K562 (cell line): ENCODE measurements at regions not wholly inside any gene's neighbourhood (a gene's known extent, or its start where the extent isn't known, plus 50 kb on each side); places are given as distances from the start of the nearest gene placed in this dataset.

Experiments
- ATAC-seq: fragments of 200-7000 bp; cut with Tn5 transposase; 3 replicates; pipeline ENCODE4 v1.9.1; 2020; ENCODE audit warnings: moderate library complexity
- BruUV-seq: library from RNA; stranded (reverse); fragments of 400-500 nt; replicated peaks from 2 replicates; lab custom pipeline; 2021; lab: Mats Ljungman, UMichigan
- CTCF ChIA-PET: fragments of 300-600 bp; formaldehyde crosslinking; extraction: SDS; loops from one replicate; lab custom pipeline; 2021; ENCODE audit warnings: low intra/inter-chr PET ratio; lab: Yijun Ruan, JAX
- POLR2A ChIA-PET: fragments of 300-600, 350-650 bp; sonication (Branson Sonifier 250); formaldehyde crosslinking; extraction: SDS; loops from one replicate; lab custom pipeline; 2021; ENCODE audit warnings: antibody characterized with exemption, inconsistent platforms; lab: Yijun Ruan, JAX
- DNase-seq, 4 experiments: peaks; one replicate each; pipeline versions ENCODE4 v3.0.0 to v3.0.0-alpha.2; 2011 to 2018; ENCODE audit warnings: low spot score in 3 of 4, mixed read lengths in 3 of 4; ENCODE audit errors: extremely low read depth in 1 of 4
- FAIRE-seq: peaks from 2 replicates; lab custom pipeline; 2011; peaks lifted over from hg19 to GRCh38; lab: Jason Lieb, UNC
- H2AFZ ChIP-seq: 2 replicates; pipeline ENCODE4 v1.6.0; 2011; ENCODE audit warnings: low read depth, low read length, control low read depth, inconsistent platforms
- H3K27ac ChIP-seq: fragments of 200-600 bp; 3 replicates; pipeline ENCODE4 v1.8.0; 2011; ENCODE audit warnings: low read depth, mild to moderate bottlenecking, control low read depth, inconsistent platforms, low read length, moderate library complexity, mixed read lengths; ENCODE audit errors: extremely low read depth
- H3K27me3 ChIP-seq, 2 experiments: fragments of 300-600 bp in 1 of 2; 2 replicates in 1 of 2; 3 replicates in 1 of 2; pipeline versions ENCODE4 v1.6.0 to v1.8.0; 2011; ENCODE audit warnings: inconsistent platforms in 2 of 2, low read length in 2 of 2, mild to moderate bottlenecking in 1 of 2, mixed read lengths in 1 of 2, moderate library complexity in 1 of 2; ENCODE audit not compliant: control insufficient read depth in 2 of 2, insufficient read depth in 2 of 2
- H3K36me3 ChIP-seq: fragments of 300-600 bp; 3 replicates; pipeline ENCODE4 v1.8.0; 2011; ENCODE audit warnings: mild to moderate bottlenecking, low read length, inconsistent platforms; ENCODE audit not compliant: control insufficient read depth, insufficient read depth
- H3K4me1 ChIP-seq, 2 experiments: fragments of 200-600 bp in 1 of 2; replicated peaks in 1 of 2; 2 replicates in 1 of 2; 3 replicates in 1 of 2; pipeline versions ENCODE4 v1.5.1 to v1.8.0; 2011; ENCODE audit warnings: inconsistent platforms in 2 of 2, low read length in 2 of 2, mild to moderate bottlenecking in 1 of 2, mixed read lengths in 1 of 2, moderate library complexity in 1 of 2; ENCODE audit not compliant: control insufficient read depth in 2 of 2, insufficient read depth in 2 of 2
- H3K4me2 ChIP-seq: 2 replicates; pipeline ENCODE4 v1.6.1; 2011; ENCODE audit warnings: low read length, control low read depth, inconsistent platforms, mixed read lengths; ENCODE audit not compliant: insufficient read depth
- H3K4me3 ChIP-seq: fragments of 200-600 bp; sonication (generic), shearing (Covaris generic); 2 replicates; pipeline ENCODE4 v1.5.1; 2016; ENCODE audit warnings: control low read depth, inconsistent platforms
- H3K79me2 ChIP-seq: fragments of 200-600 bp; 3 replicates; pipeline ENCODE4 v1.8.0; 2011; ENCODE audit warnings: low read length, inconsistent platforms; ENCODE audit not compliant: control insufficient read depth, insufficient read depth
- H3K9ac ChIP-seq, 2 experiments: 2 replicates each; pipeline versions ENCODE4 v1.6.0 to v1.6.1; 2011; ENCODE audit warnings: low read depth in 2 of 2, low read length in 2 of 2, control low read depth in 1 of 2, inconsistent platforms in 1 of 2, mild to moderate bottlenecking in 1 of 2, mixed read lengths in 1 of 2; ENCODE audit not compliant: insufficient read depth in 1 of 2
- H3K9me1 ChIP-seq: one replicate; pipeline ENCODE4 v1.6.0; 2011; ENCODE audit warnings: inconsistent platforms, mild to moderate bottlenecking, low read length, moderate library complexity; ENCODE audit not compliant: control insufficient read depth, insufficient read depth
- H3K9me3 ChIP-seq: replicated peaks from 2 replicates; pipeline ENCODE4 v1.5.1; 2011; ENCODE audit warnings: low read depth, low read length, inconsistent platforms; ENCODE audit not compliant: control insufficient read depth, insufficient read depth
- H4K20me1 ChIP-seq: replicated peaks from 2 replicates; pipeline ENCODE4 v1.6.1; 2011; ENCODE audit warnings: low read length, inconsistent platforms, mixed read lengths; ENCODE audit not compliant: control insufficient read depth, insufficient read depth
- CEBPG ChIP-seq, 3 experiments: fragments of 200-800 bp in 1 of 3; sonication (Bioruptor generic) in 1 of 3; sonication (generic) in 1 of 3; formaldehyde crosslinking in 1 of 3; IDR thresholded peaks in 2 of 3; conservative IDR thresholded peaks in 1 of 3; 2 replicates each; pipeline versions ENCODE4 v1.6.1 to v1.8.0; 2016 to 2022; ENCODE audit warnings: missing compliant biosample characterization in 2 of 3, missing genetic modification characterization in 2 of 3, mild to moderate bottlenecking in 1 of 3, missing genetic modification reagents in 1 of 3
- PTTG1 ChIP-seq: fragments of 450-650 bp; IDR thresholded peaks from 2 replicates; pipeline ENCODE4 v1.6.1; 2016; ENCODE audit warnings: low read depth, mild to moderate bottlenecking, missing genetic modification characterization, missing compliant biosample characterization
- ZNF274 ChIP-seq: IDR thresholded peaks from 2 replicates; pipeline ENCODE4 v1.6.1; 2011; ENCODE audit warnings: low read depth, mild to moderate bottlenecking, low read length, moderate library complexity, borderline replicate concordance
- ZNF785 ChIP-seq: fragments of 250-450 bp; sonication (Bioruptor Pico); IDR thresholded peaks from 2 replicates; pipeline ENCODE4 v1.4.0; 2020; ENCODE audit warnings: mild to moderate bottlenecking
- WGBS: fragments of 100-300 bp; shearing (Covaris generic); methylation state at CpG from one replicate; pipeline ENCODE4 v1.1.6; 2016; ENCODE audit warnings: low coverage, mixed read lengths; ENCODE audit not compliant: insufficient coverage; ENCODE audit errors: missing lambda C conversion rate; 5-methylcytosine and 5-hydroxymethylcytosine counted together
- in situ Hi-C: fragments of 300-500 bp; cut with MboI; formaldehyde crosslinking; loops from 4 replicates; pipeline ENCODE4 v1.15.0; 2018; ENCODE audit warnings: inconsistent platforms, mixed read lengths
- intact Hi-C: fragments of 100-400 bp; cut with micrococcal nuclease; formaldehyde crosslinking; loops from 2 replicates; pipeline ENCODE4 v1.14.2; 2022

GRCh38 chr5:174383210-174384167, 338.0 kb downstream of the NSG2 start:
- H3K79me2 ChIP-seq = no peaks in the 10 kb centered on the region
- H3K36me3 ChIP-seq = no peaks in the 10 kb centered on the region
- H3K27me3 ChIP-seq = peaks cover 0 to 9% of the 10 kb centered on the region in 2 experiments; a peak in 2 of 5 replicates
- ChIA-PET CTCF (no interaction called here), POLR2A (interaction anchor here (0.9 kb wide), 1 partner anchor 21 kb away, joined by 3 read pairs; no protein-coding TSS in a partner anchor)
- H4K20me1 ChIP-seq = no peaks in the 10 kb centered on the region
- TF ChIP-seq ZNF785 (CRISPR knock-in tag) (no peak), CEBPG (CRISPR knock-in tag; IDR thresholded peaks at IDR 0.05) (no peak), CEBPG (tag; conservative IDR thresholded peaks at IDR 0.05 in 1 of 2, IDR thresholded peaks at IDR 0.05 in 1 of 2) (0 out of 4 replicates have a peak, but pooled peaks of 1 of the 2 experiments have one; percentile 6)
- in situ Hi-C loops = no loop called here
- 0 out of 5 replicates have a peak, but pooled peaks cover 0 to 3% of the 10 kb centered on the region in 2 experiments for H3K4me1 ChIP-seq
- no peak overlapping the region for H2AFZ ChIP-seq
- H3K4me3 ChIP-seq = no peak overlapping the region
- ATAC-seq (no peak), DNase-seq (no peak), FAIRE-seq (no peak)
- no TSS peak for BruUV-seq
- no peaks in the 10 kb centered on the region for H3K9me3 ChIP-seq
- no peaks in the 10 kb centered on the region for H3K9me1 ChIP-seq
- no peak overlapping the region for H3K4me2 ChIP-seq
- no peak overlapping the region for H3K9ac ChIP-seq
- 17% methylated on average over 3 of the region's 3 CpGs for whole genome bisulfite sequencing
- intact Hi-C loops = no loop called here
- no peak overlapping the region for H3K27ac ChIP-seq

GRCh38 chr5:174384509-174384947, 339.0 kb downstream of the NSG2 start:
- FAIRE-seq = no peak
- ChIA-PET CTCF (no interaction called here), POLR2A (no interaction called here)
- no peak for ATAC-seq
- no peak overlapping the region for H3K27ac ChIP-seq
- no peaks in the 10 kb centered on the region for H3K36me3 ChIP-seq
- H3K9ac ChIP-seq = no peak overlapping the region
- WGBS = 12% methylated on average over 17 of the region's 17 CpGs
- intact Hi-C loops = no loop called here
- H3K9me1 ChIP-seq = no peaks in the 10 kb centered on the region
- H2AFZ ChIP-seq = no peak overlapping the region
- no peak for TF ChIP-seq ZNF274
- no peak for TF ChIP-seq PTTG1 (tag)
- DNase-seq = no peak
- H3K4me3 ChIP-seq = no peak overlapping the region
- H3K4me2 ChIP-seq = no peak overlapping the region
- H3K27me3 ChIP-seq = peaks cover 0 to 9% of the 10 kb centered on the region in 2 experiments; a peak in 2 of 5 replicates
- H4K20me1 ChIP-seq = no peaks in the 10 kb centered on the region
- 0 out of 5 replicates have a peak, but pooled peaks cover 0 to 3% of the 10 kb centered on the region in 2 experiments for H3K4me1 ChIP-seq
- in situ Hi-C loops = no loop called here
- H3K9me3 ChIP-seq = no peaks in the 10 kb centered on the region
- no peaks in the 10 kb centered on the region for H3K79me2 ChIP-seq
- BruUV-seq = no TSS peak
